ENCODE measurements at regions not wholly inside any gene's neighbourhood (a gene's known extent, or its start where the extent isn't known, plus 50 kb on each side); places are given as distances from the start of the nearest gene placed in this dataset.
"Not testable (repeated sequence)": the region's sequence is repeated elsewhere in the genome, so short reads cannot be mapped to it uniquely, and the experiment has no call there.

GRCh38 chr9:103068753-103069152, 73.6 kb downstream of the CYLC2 start:
- intact Hi-C loops (cut with DNase I), result no loop called here
- DNase-seq (no peak), ATAC-seq (no peak)

GRCh38 chr9:103078581-103078980, 83.4 kb downstream of the CYLC2 start:
- ATAC-seq (no peak), DNase-seq (no peak)
- intact Hi-C loops (cut with DNase I), result no loop called here

- intact Hi-C loops (cut with DNase I), result no loop called here
These were observed 87.4 kb downstream of the CYLC2 start for GRCh38 chr9:103082494-103082893.

GRCh38 chr9:103089357-103089756, 94.2 kb downstream of the CYLC2 start:
- ATAC-seq, result no peak
- intact Hi-C loops (cut with DNase I), result no loop called here
- no peak for DNase-seq

More at GRCh38 chr9:103082494-103082893, 87.4 kb downstream of the CYLC2 start:
- ATAC-seq (no peak), DNase-seq (no peak)

- DNase-seq, result no peak
- intact Hi-C loops (cut with DNase I), result no loop called here
- ATAC-seq, result no peak
These were observed 109.0 kb downstream of the CYLC2 start for GRCh38 chr9:103104101-103104500.

GRCh38 chr9:103116246-103116645, 121.1 kb downstream of the CYLC2 start:
- intact Hi-C loops (cut with DNase I), result no loop called here
- ATAC-seq (no peak), DNase-seq (no peak)

GRCh38 chr9:103126494-103126893, 131.4 kb downstream of the CYLC2 start:
- intact Hi-C loops (cut with DNase I), result no loop called here
- no peak for ATAC-seq
- DNase-seq, result no peak

GRCh38 chr9:103139891-103140290, 144.8 kb downstream of the CYLC2 start:
- intact Hi-C loops (cut with DNase I), result no loop called here
- DNase-seq (no peak), ATAC-seq (no peak)

- no peak for DNase-seq
- no peak for ATAC-seq
- intact Hi-C loops (cut with DNase I), result no loop called here
These were observed 157.3 kb downstream of the CYLC2 start for GRCh38 chr9:103152473-103152872.

GRCh38 chr9:103167530-103167929, 172.4 kb downstream of the CYLC2 start:
- intact Hi-C loops (cut with DNase I), result no loop called here
- ATAC-seq (no peak), DNase-seq (no peak)

- ATAC-seq (no peak), DNase-seq (no peak)
- intact Hi-C loops (cut with DNase I), result no loop called here
These were observed 173.1 kb downstream of the CYLC2 start for GRCh38 chr9:103168254-103168653.

- ATAC-seq (no peak), DNase-seq (no peak)
- intact Hi-C loops (cut with DNase I), result no loop called here
These were observed 174.7 kb downstream of the CYLC2 start for GRCh38 chr9:103169798-103170197.

GRCh38 chr9:103183701-103184171, 188.6 kb downstream of the CYLC2 start:
- DNase-seq, result no peak
- intact Hi-C loops (cut with DNase I), result no loop called here
- peak in 1 of 2 donors; percentile 63 for ATAC-seq

GRCh38 chr9:103186959-103187358, 191.8 kb downstream of the CYLC2 start:
- DNase-seq (no peak), ATAC-seq (no peak)
- intact Hi-C loops (cut with DNase I), result no loop called here

GRCh38 chr9:103188781-103189350, 193.7 kb downstream of the CYLC2 start:
- ATAC-seq (peak; percentile 31 to 55), DNase-seq (no peak)
- intact Hi-C loops (cut with DNase I), result no loop called here

GRCh38 chr9:103193992-103194391, 198.9 kb downstream of the CYLC2 start:
- no peak for DNase-seq
- ATAC-seq, result no peak
- intact Hi-C loops (cut with DNase I), result no loop called here

GRCh38 chr9:103203172-103203571, 208.0 kb downstream of the CYLC2 start:
- intact Hi-C loops (cut with DNase I), result no loop called here
- DNase-seq (no peak), ATAC-seq (no peak)

- ATAC-seq; intact Hi-C loops (cut with DNase I); DNase-seq: not testable (repeated sequence)
These were observed 210.9 kb downstream of the CYLC2 start for GRCh38 chr9:103205881-103206585.

GRCh38 chr9:103210607-103211006, 215.5 kb downstream of the CYLC2 start:
- intact Hi-C loops (cut with DNase I), result no loop called here
- DNase-seq (no peak), ATAC-seq (no peak)

GRCh38 chr9:103215197-103215596, 220.1 kb downstream of the CYLC2 start:
- ATAC-seq, result no peak
- DNase-seq, result no peak
- intact Hi-C loops (cut with DNase I), result no loop called here

All from left cardiac atrium (tissue), 4 donors.